Left lung (tissue), 4 donors: ENCODE measurements at regions not wholly inside any gene's neighbourhood (a gene's known extent, or its start where the extent isn't known, plus 50 kb on each side); places are given as distances from the start of the nearest gene placed in this dataset.
A peak's percentile ranks its signal among the peaks of the same experiment; 100 is the strongest.

Experiments used
- ATAC-seq: fragments of 200-7000 bp; cut with Tn5 transposase; one replicate; pipeline ENCODE4 v1.9.1; 2020; ENCODE audit warnings: moderate library complexity
- DNase-seq, 4 donors: peaks; one replicate each; pipeline ENCODE4 v3.0.0-alpha.2; 2013 to 2020
- H3K27ac ChIP-seq, 2 donors: fragments of 200-600 bp; sonication (generic) in 1 of 2; one replicate each; pipeline versions ENCODE4 v1.5.0 to v1.8.0; 2020 to 2021
- H3K27me3 ChIP-seq, 2 donors: fragments of 200-600 bp; sonication (generic) in 1 of 2; one replicate each; pipeline versions ENCODE4 v1.5.0 to v1.8.0; 2020 to 2021
- H3K36me3 ChIP-seq, 2 donors: fragments of 200-600 bp; sonication (generic) in 1 of 2; one replicate each; pipeline versions ENCODE4 v1.5.0 to v1.8.0; 2020 to 2021
- H3K4me1 ChIP-seq, 2 donors: fragments of 200-600 bp; one replicate each; pipeline ENCODE4 v1.8.0; 2021
- H3K4me3 ChIP-seq, 2 donors: fragments of 200-600 bp; sonication (generic) in 1 of 2; one replicate each; pipeline versions ENCODE4 v1.5.0 to v1.8.0; 2020 to 2021; ENCODE audit warnings: mild to moderate bottlenecking in 1 of 2
- H3K9me3 ChIP-seq, 2 donors: fragments of 200-600 bp; sonication (generic) in 1 of 2; one replicate each; pipeline versions ENCODE4 v1.5.0 to v1.8.0; 2020 to 2021
- CTCF ChIP-seq, 2 donors: fragments of 200-600 bp; sonication (generic) in 1 of 2; IDR thresholded peaks; one replicate each; pipeline versions ENCODE4 v1.5.0 to v1.8.0; 2021; ENCODE audit warnings: antibody characterized with exemption in 2 of 2
- intact Hi-C, 2 donors: fragments of 100-400 bp; cut with DNase I; formaldehyde crosslinking; loops; one replicate each; pipeline versions ENCODE4 v1.11.2 to v1.14.2; 2022
- donor health status: DM: no; HTN: yes; CAD: no.
- donor health status: DM: no; HTN: no; CAD: no.

GRCh38 chr5:54643685-54644106, 126.1 kb downstream of the SNX18 start:
- Histone ChIP-seq H3K27me3 (no peaks in the 10 kb centered on the region), H3K27ac (no peak overlapping the region), H3K4me1 (peaks cover 15 to 27% of the 10 kb centered on the region in 2 donors), H3K9me3 (peaks cover 0 to 2% of the 10 kb centered on the region in 2 donors), H3K4me3 (no peak overlapping the region), H3K36me3 (no peaks in the 10 kb centered on the region)
- TF ChIP-seq CTCF (IDR thresholded peaks at IDR 0.05) = no peak
- DNase-seq = no peak
- no peak for ATAC-seq
- intact Hi-C loops = no loop called here

GRCh38 chr5:54639621-54640020, 122.1 kb downstream of the SNX18 start:
- H3K36me3 ChIP-seq = no peaks in the 10 kb centered on the region
- H3K4me1 ChIP-seq = no peaks in the 10 kb centered on the region
- DNase-seq = no peak
- H3K27ac ChIP-seq = no peak overlapping the region
- H3K9me3 ChIP-seq = no peaks in the 10 kb centered on the region
- ATAC-seq = no peak
- no peak for TF ChIP-seq CTCF (IDR thresholded peaks at IDR 0.05)
- H3K27me3 ChIP-seq = no peaks in the 10 kb centered on the region
- H3K4me3 ChIP-seq = no peak overlapping the region
- intact Hi-C loops = no loop called here

GRCh38 chr5:54638106-54638505, 120.5 kb downstream of the SNX18 start:
- ATAC-seq = no peak
- intact Hi-C loops = no loop called here

GRCh38 chr5:54637654-54638053, 120.1 kb downstream of the SNX18 start:
- no peaks in the 10 kb centered on the region for H3K36me3 ChIP-seq
- intact Hi-C loops = no loop called here

More at GRCh38 chr5:54638106-54638505, 120.5 kb downstream of the SNX18 start:
- H3K36me3 ChIP-seq = no peaks in the 10 kb centered on the region
- no peaks in the 10 kb centered on the region for H3K27me3 ChIP-seq
- TF ChIP-seq CTCF (IDR thresholded peaks at IDR 0.05) = no peak
- no peaks in the 10 kb centered on the region for H3K4me1 ChIP-seq
- H3K27ac ChIP-seq = no peak overlapping the region
- H3K9me3 ChIP-seq = no peaks in the 10 kb centered on the region
- DNase-seq = no peak
- H3K4me3 ChIP-seq = no peak overlapping the region

GRCh38 chr5:54634089-54634488, 116.5 kb downstream of the SNX18 start:
- H3K27ac ChIP-seq = no peak overlapping the region
- DNase-seq (no peak), ATAC-seq (no peak)
- H3K4me3 ChIP-seq = no peak overlapping the region
- intact Hi-C loops = no loop called here
- H3K27me3 ChIP-seq = no peaks in the 10 kb centered on the region
- no peak for TF ChIP-seq CTCF (IDR thresholded peaks at IDR 0.05)
- H3K9me3 ChIP-seq = peaks cover 0 to 4% of the 10 kb centered on the region in 2 donors
- peaks cover 0 to 5% of the 10 kb centered on the region in 2 donors for H3K4me1 ChIP-seq
- no peaks in the 10 kb centered on the region for H3K36me3 ChIP-seq

More at GRCh38 chr5:54637654-54638053, 120.1 kb downstream of the SNX18 start:
- Histone ChIP-seq H3K27me3 (no peaks in the 10 kb centered on the region), H3K9me3 (no peaks in the 10 kb centered on the region), H3K4me1 (no peaks in the 10 kb centered on the region), H3K27ac (no peak overlapping the region), H3K4me3 (no peak overlapping the region)
- DNase-seq (peak in 1 of 4 donors; percentile 76), ATAC-seq (no peak)
- TF ChIP-seq CTCF (IDR thresholded peaks at IDR 0.05) = no peak
